HG03439 (cell line): ENCODE measurements at regions not wholly inside any gene's neighbourhood (a gene's known extent, or its start where the extent isn't known, plus 50 kb on each side); places are given as distances from the start of the nearest gene placed in this dataset.

Source experiments
- ATAC-seq: cut with Tn5 transposase; IDR thresholded peaks from one replicate; pipeline ENCODE4 v1.9.1; 2021; ENCODE audit warnings: mild to moderate bottlenecking, moderate library complexity; ENCODE audit not compliant: unreplicated experiment

- no peak for ATAC-seq
Measured at GRCh38 chr4:31088600-31089230, 368.5 kb downstream of the PCDH7 start.

- no peak for ATAC-seq
Measured at GRCh38 chr4:31089815-31090214, 369.6 kb downstream of the PCDH7 start.

GRCh38 chr4:31094474-31094873 is 374.3 kb downstream of the PCDH7 start:
- no peak for ATAC-seq

GRCh38 chr4:31097999-31098398 is 377.8 kb downstream of the PCDH7 start:
- no peak for ATAC-seq

- ATAC-seq, result no peak
Measured at GRCh38 chr4:31100536-31100935, 380.4 kb downstream of the PCDH7 start.

- no peak for ATAC-seq
Measured at GRCh38 chr4:31104043-31104442, 383.9 kb downstream of the PCDH7 start.

- no peak for ATAC-seq
Measured at GRCh38 chr4:31104577-31104976, 384.4 kb downstream of the PCDH7 start.

GRCh38 chr4:31106419-31106818 is 386.2 kb downstream of the PCDH7 start:
- no peak for ATAC-seq

- ATAC-seq, result no peak
Measured at GRCh38 chr4:31107362-31107761, 387.2 kb downstream of the PCDH7 start.

GRCh38 chr4:31108762-31109161 is 388.6 kb downstream of the PCDH7 start:
- no peak for ATAC-seq

- no peak for ATAC-seq
Measured at GRCh38 chr4:31111790-31112189, 391.6 kb downstream of the PCDH7 start.

- no peak for ATAC-seq
Measured at GRCh38 chr4:31114816-31115215, 394.6 kb downstream of the PCDH7 start.

- ATAC-seq, result no peak
Measured at GRCh38 chr4:31124008-31124585, 403.9 kb downstream of the PCDH7 start.

GRCh38 chr4:31125061-31125460 is 404.9 kb downstream of the PCDH7 start:
- no peak for ATAC-seq

GRCh38 chr4:31125496-31125895 is 405.3 kb downstream of the PCDH7 start:
- ATAC-seq, result no peak

- no peak for ATAC-seq
Measured at GRCh38 chr4:31126881-31127398, 406.8 kb downstream of the PCDH7 start.

- no peak for ATAC-seq
Measured at GRCh38 chr4:31130930-31131329, 410.8 kb downstream of the PCDH7 start.

- no peak for ATAC-seq
Measured at GRCh38 chr4:31134720-31135119, 414.6 kb downstream of the PCDH7 start.

GRCh38 chr4:31139767-31140166 is 419.6 kb downstream of the PCDH7 start:
- ATAC-seq, result no peak

GRCh38 chr4:31141095-31141831 is 421.1 kb downstream of the PCDH7 start:
- ATAC-seq, result no peak

- ATAC-seq, result no peak
Measured at GRCh38 chr4:31141832-31142142, 421.6 kb downstream of the PCDH7 start.

- ATAC-seq, result no peak
Measured at GRCh38 chr4:31146366-31146765, 426.2 kb downstream of the PCDH7 start.
